ENCODE measurements at regions not wholly inside any gene's neighbourhood (a gene's known extent, or its start where the extent isn't known, plus 50 kb on each side); places are given as distances from the start of the nearest gene placed in this dataset.

GRCh38 chr18:45458033-45458432 lies 157.2 kb upstream of the SLC14A2 start:
- no peak overlapping the region for H3K4me3 ChIP-seq (ENCODE audit: low read length)
- no peak for TF ChIP-seq CTCF (conservative IDR thresholded peaks at IDR 0.05; ENCODE audit: low read depth, low read length)
- DNase-seq (ENCODE audit: low read depth) = no peak

- no peak for DNase-seq (ENCODE audit: low read depth)
- no peak overlapping the region for H3K4me3 ChIP-seq (ENCODE audit: low read length)
- TF ChIP-seq CTCF (conservative IDR thresholded peaks at IDR 0.05; ENCODE audit: low read depth, low read length) = no peak
Measured at GRCh38 chr18:45462179-45462578, 153.1 kb upstream of the SLC14A2 start.

- TF ChIP-seq CTCF (conservative IDR thresholded peaks at IDR 0.05; ENCODE audit: low read depth, low read length) = no peak
- no peak for DNase-seq (ENCODE audit: low read depth)
Measured at GRCh38 chr18:45463451-45463850, 151.8 kb upstream of the SLC14A2 start.

GRCh38 chr18:45464619-45465018 lies 150.7 kb upstream of the SLC14A2 start:
- no peak for TF ChIP-seq CTCF (conservative IDR thresholded peaks at IDR 0.05; ENCODE audit: low read depth, low read length)
- H3K4me3 ChIP-seq (ENCODE audit: low read length) = no peak overlapping the region
- DNase-seq (ENCODE audit: low read depth) = no peak

More at GRCh38 chr18:45463451-45463850, 151.8 kb upstream of the SLC14A2 start:
- no peak overlapping the region for H3K4me3 ChIP-seq (ENCODE audit: low read length)

- no peak for TF ChIP-seq CTCF (conservative IDR thresholded peaks at IDR 0.05; ENCODE audit: low read depth, low read length)
- H3K4me3 ChIP-seq (ENCODE audit: low read length) = no peak overlapping the region
- no peak for DNase-seq (ENCODE audit: low read depth)
Measured at GRCh38 chr18:45467293-45467692, 148.0 kb upstream of the SLC14A2 start.

- no peak for TF ChIP-seq CTCF (conservative IDR thresholded peaks at IDR 0.05; ENCODE audit: low read depth, low read length)
- no peak for DNase-seq (ENCODE audit: low read depth)
- no peak overlapping the region for H3K4me3 ChIP-seq (ENCODE audit: low read length)
Measured at GRCh38 chr18:45467945-45468344, 147.3 kb upstream of the SLC14A2 start.

- no peak for TF ChIP-seq CTCF (conservative IDR thresholded peaks at IDR 0.05; ENCODE audit: low read depth, low read length)
- no peak for DNase-seq (ENCODE audit: low read depth)
- H3K4me3 ChIP-seq (ENCODE audit: low read length) = no peak overlapping the region
Measured at GRCh38 chr18:45478889-45479288, 136.4 kb upstream of the SLC14A2 start.
